Stromal cell of bone marrow (primary cell): ENCODE measurements at regions not wholly inside any gene's neighbourhood (a gene's known extent, or its start where the extent isn't known, plus 50 kb on each side); places are given as distances from the start of the nearest gene placed in this dataset.
"Not testable (repeated sequence)": the region's sequence is repeated elsewhere in the genome, so short reads cannot be mapped to it uniquely, and the experiment has no call there.

ENCODE experiments used
- DNase-seq: peaks from one replicate; pipeline ENCODE4 v3.0.0-alpha.2; 2012; ENCODE audit warnings: low read depth

DNA sequence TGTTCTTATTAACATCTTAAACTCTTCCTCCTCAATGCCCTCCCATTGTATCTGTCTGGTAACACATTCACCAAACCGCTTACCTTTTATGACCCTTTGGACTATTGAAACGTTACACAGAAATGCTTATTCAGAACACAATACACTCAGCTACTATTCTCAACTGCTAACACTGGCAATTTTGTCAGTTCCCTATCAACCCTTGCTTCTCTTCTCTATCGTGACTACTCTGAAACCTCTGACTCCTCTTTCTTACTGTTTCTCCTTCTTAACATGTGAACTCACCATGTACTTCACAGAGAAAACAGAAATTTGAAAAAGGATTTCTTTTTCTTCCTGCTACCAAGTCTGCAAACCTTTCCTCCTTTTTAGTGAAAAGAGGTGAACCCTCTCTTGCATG lies 232.9 kb upstream of the GPR149 start:
- DNase-seq: no peak

DNA sequence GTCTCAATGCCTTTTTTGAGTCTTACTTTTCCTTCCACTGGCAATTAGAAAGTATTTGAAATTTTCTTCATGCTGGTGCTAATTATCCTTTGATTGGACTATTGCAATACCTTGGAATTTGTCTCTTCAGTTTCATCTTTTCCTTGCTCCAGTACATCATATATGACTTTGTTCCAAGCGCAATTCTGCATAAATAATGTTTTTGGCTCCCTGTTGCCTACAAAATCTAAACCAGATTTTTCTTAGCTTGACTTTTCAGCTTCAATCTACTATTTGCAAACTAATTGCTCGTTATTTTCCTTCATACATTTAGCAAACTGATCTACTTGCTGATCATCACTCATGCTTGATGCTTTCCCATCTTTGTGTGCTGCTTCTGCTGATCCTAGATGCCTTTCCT lies 230.8 kb upstream of the GPR149 start:
- DNase-seq: no peak

DNA sequence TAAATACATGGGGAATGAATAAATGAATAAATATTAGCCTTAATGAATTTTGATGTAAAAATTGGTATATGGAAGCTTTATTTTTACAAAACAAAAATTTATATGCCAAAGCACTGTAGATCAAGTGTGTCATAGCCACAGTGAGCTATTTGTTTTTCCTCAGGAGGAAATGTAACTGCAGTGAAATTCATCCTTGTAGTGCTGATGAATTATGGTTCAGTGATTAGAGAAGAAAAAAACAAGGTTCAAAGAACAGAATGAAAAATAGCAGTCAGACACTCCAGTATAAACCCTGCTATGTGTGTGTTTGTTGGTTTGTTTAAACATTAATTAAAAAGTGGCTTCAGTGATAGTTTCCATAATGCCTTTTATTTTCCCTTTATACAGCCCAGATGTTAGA lies 228.0 kb upstream of the GPR149 start:
- DNase-seq: no peak

GRCh38 chr3:154657218-154657617 lies 227.2 kb upstream of the GPR149 start:
- DNase-seq: no peak

DNA sequence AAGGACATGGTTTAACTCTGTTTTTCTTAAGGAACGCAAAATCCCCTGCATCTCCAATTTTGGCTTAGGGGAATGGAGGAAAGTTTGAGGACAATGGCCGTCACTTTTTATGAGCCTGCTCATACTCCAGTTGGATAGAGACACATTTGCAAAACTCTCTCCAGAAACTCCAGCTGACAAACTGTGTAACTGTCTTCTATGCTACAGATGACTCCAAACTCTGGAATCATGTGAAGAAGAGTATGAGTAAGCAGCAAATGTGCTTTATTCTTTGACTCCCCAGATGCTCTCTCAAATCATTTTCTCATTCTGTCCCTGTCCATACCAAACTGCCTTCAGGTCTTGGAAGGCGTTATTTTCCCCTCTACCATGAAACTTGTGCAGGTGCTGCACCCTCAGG lies 226.5 kb upstream of the GPR149 start:
- DNase-seq: no peak

DNA sequence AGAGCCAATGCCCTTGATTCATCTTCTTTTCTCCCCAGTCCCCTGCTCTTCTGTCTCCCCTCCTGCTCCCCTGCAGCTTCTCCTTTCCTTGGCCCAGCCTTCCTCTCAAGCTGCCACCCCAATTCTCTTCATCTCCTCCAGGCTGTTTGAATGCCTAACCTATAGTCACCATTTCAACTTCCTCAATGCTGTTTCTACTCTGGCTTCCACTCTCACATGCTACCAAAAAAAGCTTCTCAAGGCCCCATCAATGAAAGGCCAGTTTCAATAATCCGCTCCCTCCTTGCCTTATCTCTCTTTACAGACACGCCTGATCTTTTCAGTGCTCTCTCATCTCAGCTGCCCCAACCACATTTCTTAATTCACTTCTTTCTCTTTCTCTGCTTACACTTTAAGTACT lies 212.2 kb upstream of the GPR149 start:
- no peak for DNase-seq

DNA sequence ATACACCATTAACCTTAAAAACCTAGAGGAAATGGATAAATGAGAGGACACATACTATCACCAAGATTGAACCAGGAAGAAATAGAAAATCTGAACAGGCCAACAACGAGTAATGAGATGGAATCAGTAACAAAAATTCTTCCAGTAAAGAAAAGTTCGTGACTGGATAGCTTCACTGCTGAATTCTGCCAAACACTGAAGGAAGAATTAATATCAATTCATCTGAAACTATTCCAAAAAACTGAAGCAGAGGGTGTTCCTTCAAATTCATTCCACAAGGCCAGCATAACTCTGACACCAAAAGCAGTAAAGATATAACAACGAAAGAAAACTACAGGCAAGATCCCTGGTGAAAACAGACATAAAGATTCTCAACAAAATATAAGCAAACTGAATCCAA lies 195.8 kb upstream of the GPR149 start:
- no peak for DNase-seq

DNA sequence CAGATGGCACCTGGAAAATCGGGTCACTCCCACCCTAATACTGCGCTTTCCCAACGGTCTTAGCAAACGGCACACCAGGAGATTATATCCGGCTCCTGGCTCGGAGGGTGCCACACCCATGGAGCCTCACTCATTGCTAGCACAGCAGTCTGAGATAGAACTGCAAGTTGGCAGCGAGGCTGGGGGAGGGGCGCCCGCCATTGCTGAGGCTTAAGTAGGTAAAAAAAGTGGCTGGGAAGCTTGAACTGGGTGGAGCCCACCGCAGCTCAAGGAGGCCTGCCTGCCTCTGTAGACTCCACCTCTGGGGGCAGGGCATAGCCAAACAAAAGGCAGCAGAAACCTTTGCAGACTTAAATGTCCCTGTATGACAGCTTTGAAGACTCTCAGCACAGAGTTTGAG lies 189.6 kb upstream of the GPR149 start:
- DNase-seq: not testable (repeated sequence)

DNA sequence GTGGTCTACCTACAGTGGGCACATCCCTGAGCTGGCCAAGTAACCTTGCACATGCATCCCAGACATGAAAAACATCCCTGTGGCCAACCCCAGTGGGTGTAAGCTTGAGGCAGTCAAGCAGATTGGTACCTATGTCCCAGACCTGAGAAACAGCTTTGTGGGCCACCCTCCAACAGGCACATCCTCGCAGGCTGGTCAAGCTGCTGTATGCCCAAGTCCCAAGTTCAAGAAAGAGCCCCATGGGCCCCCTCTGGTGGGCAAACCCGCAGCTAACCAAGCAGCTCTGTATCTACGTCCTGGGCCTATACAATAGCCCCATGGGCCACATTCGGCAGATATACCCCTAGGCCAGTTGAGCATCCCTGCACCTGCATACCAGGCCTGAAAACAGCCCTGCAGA lies 186.3 kb upstream of the GPR149 start:
- no peak for DNase-seq

- no peak for DNase-seq
These were observed 185.5 kb upstream of the GPR149 start for GRCh38 chr3:154615471-154615870.

DNA sequence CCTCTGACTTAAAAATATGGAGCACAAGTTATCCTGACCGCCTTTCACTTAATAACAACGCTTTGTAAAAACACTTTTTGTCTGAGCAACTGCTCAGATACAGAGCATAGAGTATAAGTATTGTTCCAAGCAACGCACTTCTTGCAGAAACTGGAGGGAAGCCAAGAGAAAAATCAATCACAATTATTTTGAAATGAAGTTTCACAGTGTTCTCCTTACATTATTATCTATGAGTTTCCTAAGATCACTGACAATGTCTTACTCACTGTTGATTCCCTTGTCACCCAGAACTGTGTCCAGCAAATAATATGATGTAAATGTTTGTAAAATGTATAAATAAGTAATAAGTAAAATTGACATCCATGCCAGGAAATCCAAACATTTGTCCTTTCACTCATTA lies 184.6 kb upstream of the GPR149 start:
- no peak for DNase-seq

DNA sequence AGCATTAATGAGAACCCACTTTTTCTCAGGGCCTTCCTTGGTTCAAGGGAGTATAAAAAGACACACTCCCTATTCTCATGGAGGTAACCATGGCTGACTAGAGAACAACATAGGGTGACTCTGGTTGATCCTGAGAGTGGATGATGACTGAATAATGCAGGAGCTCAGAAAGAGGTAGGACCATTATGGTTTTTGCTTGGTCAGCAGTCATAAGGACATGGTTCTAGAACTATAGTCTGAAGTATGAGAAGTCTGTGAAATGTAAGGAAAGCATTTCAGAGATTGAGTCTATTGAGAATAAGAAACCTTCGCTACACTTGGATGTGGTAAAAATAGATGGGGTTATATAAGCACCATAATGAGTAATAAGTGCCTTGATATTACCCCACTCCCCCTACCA lies 184.1 kb upstream of the GPR149 start:
- DNase-seq: no peak

GRCh38 chr3:154602241-154602640 lies 172.3 kb upstream of the GPR149 start:
- DNase-seq: no peak

- no peak for DNase-seq
These were observed 168.2 kb upstream of the GPR149 start for GRCh38 chr3:154598166-154598565.

DNA sequence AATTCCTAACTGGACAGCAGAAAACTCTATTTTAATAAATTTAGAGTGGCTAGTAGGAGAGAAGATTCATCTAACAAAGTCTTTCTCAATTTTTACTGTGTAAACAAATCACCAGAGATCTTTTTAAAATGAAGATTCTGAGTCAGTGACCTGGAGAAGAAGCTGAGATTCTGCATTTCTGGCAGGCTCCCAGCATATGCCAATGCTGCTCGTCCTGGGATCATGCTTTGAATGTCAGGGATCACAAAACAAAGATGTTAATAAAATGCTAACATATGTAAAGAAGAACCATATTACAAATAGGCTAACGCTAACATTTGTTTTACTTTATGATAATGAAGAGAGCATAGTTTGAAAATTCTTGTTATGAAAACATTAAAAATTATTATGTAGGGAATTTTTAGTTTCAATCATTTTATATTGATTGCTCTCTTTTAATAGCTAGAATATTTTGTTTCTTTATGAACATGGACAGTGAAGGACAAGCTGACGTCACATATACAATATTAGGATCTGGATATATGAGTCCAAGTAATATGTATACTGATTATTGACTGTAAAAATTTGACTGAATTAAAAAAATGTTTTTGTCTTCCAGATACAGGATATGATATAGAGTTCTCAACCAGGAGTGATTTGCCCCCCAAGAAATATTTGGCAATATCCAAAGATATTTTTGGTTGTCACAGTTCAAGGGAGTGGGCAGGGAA lies 160.8 kb upstream of the GPR149 start:
- no peak for DNase-seq

DNA sequence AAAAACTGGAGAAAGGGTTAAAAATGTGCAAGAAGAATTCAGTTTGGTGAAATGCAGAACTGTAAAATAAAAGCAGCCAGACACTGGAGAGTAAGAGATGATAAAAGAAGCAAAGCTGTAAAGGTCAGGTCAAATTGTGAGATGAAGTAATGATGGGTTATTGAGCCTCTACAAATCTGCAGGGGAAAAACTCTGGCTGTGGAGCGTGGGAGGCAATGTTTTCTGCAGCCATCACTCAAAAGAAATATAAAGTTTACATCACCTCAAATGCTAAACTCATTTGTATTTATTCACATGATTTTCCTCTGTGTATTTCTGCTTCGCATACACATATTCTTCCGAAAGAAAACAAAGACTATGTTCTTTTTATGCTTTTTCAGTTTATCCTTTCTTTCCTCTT lies 158.8 kb upstream of the GPR149 start:
- DNase-seq: no peak

DNA sequence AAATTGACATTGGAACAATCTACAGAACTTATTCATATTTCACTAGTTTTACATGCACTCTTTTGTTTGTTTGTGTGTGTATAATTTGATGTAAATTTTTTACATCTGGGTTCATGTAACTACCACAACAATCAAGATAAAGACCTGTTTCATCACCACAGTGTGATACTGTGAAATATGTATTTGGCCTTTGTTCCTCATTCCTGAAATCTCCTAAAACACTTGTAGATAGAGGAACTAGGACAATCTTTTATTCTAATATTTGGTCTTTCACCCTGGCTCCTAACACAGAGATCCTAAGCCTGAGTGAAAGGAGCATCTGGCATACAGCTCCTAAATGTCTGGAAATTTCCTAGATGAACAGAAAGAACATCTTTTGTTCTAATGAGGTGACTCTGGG lies 155.0 kb upstream of the GPR149 start:
- no peak for DNase-seq

DNA sequence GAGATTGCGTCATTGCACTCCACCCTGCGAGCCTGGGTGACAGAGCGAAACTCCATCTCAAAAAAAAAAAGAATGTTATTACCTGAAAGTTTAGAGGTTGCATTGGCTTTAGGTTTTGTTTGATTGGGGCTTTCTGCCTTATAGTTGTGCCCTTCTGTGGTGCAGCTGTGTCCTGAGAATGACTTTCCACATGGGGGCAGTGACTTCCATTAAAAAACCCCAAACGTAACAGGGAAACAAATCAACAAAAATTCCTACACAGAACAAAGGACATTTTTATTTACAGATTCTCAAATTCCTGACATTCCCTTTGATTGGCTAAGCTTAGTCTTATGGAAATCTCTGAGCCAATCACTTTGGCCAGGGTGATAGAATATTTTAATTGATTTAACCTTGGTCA lies 154.1 kb upstream of the GPR149 start:
- no peak for DNase-seq

- no peak for DNase-seq
These were observed 153.2 kb upstream of the GPR149 start for GRCh38 chr3:154583086-154583634.

DNA sequence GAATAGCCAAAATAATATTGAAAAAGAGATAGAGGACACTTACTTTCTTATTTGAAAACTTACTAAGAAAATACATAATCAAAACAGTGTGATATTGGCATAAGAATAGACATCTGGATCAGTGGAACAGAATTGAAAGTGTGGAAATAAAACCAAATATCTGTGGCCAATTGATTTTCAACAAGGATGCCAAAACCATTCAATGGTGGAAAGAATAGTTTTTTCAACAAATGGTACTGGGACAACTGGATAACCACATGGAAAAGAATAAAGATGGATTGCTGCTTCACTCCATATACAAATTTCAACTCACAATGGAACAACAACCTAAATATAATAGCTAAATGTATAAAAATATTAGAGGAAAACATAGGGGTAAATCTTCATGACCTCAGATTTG lies 152.5 kb upstream of the GPR149 start:
- DNase-seq: no peak

DNA sequence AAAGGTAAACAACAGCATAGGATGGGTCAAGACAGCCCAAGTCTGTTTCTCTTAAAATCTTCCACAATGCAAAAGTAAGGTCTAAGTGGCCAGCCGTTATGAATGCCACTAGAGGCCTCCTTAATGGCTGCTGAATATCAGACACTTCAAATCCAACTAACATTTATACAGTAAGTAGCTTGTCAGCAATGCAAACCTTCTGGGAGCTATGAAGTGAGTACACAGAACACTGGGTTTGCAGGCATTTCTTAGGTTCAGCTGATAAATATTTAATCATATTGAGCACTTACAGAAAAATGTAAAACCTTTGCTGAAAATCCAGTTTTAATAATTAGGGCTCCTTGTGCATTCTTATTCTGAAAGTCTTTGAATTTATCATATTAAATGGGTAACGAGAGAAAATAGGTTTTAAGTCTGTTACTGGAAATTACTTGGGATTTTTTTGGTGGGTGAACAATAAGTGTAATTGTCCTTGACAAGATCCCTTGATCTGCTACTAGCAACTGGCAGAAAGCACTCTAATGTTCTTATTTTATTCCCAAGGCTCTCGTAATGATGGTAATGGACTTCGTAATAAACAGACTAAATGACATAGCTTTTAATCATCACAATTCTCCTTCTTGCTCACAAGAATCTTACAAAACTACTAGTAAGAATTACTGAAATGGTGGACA lies 141.7 kb upstream of the GPR149 start:
- DNase-seq: no peak

- DNase-seq: no peak
These were observed 138.1 kb upstream of the GPR149 start for GRCh38 chr3:154568064-154568463.

DNA sequence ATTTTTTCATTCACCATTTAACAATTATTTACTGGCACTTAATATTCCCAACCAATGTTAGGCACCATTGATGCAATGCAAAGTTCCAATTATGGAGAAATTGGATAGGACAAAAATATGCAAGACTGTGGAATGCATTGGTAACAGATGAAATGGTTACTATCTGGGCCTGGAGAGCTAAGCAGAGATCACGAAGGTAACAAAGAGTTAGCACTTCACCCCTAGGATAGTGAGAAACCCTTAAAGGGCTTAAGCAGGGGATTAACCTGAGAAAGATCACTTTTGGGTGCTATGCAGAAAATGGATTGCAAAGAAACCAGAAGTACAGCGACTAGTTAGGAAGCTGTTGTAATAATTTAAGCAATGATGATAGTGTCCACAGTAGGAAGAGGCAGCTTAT lies 129.6 kb upstream of the GPR149 start:
- DNase-seq: no peak

GRCh38 chr3:154552338-154552737 lies 122.3 kb upstream of the GPR149 start:
- DNase-seq: no peak
